HG02885 (cell line): ENCODE measurements at regions not wholly inside any gene's neighbourhood (a gene's known extent, or its start where the extent isn't known, plus 50 kb on each side); places are given as distances from the start of the nearest gene placed in this dataset.
"Not testable (repeated sequence)": the region's sequence is repeated elsewhere in the genome, so short reads cannot be mapped to it uniquely, and the experiment has no call there.

Experiments used
- ATAC-seq: cut with Tn5 transposase; IDR thresholded peaks from one replicate; pipeline ENCODE4 v1.9.1; 2021; ENCODE audit warnings: mild to moderate bottlenecking; ENCODE audit not compliant: unreplicated experiment, poor library complexity

DNA sequence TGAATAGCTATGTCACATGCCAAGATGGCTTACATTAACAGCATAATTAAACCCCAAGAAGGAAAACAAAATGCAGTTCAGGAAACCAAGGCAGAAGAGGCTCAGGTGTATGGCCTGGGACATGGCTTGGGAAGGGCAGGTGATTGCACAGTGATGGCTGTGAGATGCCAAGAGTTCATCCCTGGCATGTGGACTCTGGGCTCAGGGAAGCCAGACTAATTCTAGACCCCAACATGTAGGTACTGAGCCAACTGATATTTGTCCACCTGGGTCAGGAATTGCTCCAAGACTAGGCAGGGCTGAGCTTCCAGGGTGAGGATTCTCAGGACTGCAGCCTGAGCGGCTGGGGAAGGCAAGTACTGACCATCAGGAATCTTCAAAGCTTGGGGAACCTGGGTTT lies 218.4 kb upstream of the PIK3R1 start:
- ATAC-seq = no peak

DNA sequence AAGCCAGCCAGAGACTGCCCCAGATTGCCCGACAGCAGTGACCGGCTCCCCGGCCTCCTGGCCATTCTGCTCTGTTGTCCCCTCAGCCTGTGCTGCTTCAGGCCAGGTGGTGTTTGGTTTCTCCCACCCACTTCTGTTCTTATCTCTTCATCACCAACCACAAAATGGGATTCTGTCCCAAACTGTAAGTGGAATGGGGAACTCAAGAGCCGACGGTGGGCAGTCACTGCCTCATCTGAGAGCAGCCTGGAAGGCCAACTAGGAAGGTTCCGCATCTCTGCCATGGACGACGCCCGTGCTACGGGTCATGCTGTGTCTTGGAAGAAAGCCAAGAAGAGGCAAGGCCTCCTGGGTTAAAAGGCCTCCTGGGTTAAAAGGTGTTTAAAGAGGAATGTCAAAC lies 219.0 kb upstream of the PIK3R1 start:
- ATAC-seq = no peak

DNA sequence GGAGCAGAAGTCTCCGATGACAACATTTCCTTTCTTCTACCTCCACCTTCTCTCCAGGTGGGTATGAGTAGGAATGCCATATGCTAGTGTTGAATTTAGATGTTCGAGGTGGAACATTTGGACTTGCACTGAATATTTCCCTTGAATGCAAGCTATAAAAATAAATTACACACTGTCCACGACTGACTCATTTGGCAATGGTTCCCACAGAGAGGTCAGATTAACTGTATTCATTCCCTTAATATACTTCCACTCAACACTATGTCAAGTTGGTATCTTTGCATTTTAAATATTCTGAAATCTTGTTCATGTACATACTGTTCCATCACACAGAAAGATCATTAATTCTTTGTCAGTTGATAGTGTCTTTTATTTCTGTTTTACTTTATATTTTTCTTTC lies 222.6 kb upstream of the PIK3R1 start:
- ATAC-seq = no peak

DNA sequence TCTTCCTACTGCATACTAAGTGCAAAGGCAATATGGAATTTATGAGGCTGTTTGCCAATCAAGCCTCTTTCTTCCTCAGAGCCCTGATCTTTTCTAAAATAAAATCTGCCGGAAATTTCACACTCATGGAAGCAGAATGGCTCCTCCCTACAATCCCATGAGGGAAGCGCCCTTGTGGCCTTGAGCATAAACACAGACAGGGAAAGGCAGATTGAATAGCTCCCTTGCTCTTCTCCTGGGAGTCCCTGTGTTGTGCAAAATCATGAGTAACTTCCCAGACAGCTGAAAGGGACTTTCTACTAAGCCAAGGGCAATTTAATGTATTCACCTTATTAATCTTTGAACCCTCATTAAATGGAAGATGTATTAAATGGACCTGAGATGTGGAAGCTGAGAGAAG lies 226.1 kb upstream of the PIK3R1 start:
- ATAC-seq = no peak

DNA sequence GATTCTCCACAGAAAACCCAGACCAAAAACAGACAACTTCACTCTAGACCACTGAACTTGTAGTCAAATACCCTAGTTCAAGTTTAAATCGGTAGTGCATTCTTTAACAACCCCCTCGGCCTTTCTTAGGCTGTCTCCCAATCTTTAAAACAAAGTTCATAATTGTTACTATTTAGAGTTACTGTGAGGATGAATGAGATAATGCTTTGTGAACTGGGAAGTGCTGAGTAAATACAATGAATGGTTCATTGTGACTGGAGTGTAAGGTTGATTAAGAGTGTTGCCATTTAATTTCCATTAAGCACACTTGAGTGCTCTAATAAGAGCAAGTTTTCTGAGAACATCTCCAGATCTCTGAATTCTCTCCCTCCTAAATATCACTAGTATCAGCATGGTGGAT lies 228.8 kb upstream of the PIK3R1 start:
- ATAC-seq = no peak

DNA sequence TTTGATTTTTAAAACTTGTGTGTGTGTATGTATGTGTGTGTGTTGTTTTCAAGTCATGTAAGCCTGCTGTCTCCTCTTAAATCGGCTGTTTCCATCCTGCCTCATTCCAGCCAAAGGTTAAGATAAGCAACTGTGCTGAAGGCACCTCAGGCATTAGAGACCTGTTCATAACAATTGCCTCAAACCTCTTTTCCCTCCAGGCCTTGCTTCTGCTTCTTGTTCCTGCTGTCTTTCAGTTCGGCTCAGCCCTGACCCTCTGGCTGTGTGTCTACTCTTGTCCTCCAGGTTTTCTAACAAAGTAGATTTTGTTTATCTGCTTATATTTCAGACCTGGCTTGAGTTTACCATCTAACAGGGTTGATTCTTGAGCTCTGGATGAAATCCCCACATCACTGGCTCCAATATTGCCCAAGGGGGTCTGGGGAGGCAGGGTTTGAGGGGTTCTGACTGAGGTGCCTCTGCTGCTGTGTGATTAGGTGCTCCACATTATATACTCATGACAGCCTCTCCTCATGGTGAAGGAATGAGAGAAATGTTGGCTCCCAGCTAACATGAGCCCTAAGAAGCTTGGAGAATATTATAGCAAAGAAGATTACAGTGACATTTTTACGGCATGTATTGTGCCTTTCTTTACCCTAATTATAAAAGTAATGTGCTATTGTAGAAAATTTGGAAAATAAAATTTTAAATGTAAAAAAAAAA lies 229.7 kb upstream of the PIK3R1 start:
- no peak for ATAC-seq

DNA sequence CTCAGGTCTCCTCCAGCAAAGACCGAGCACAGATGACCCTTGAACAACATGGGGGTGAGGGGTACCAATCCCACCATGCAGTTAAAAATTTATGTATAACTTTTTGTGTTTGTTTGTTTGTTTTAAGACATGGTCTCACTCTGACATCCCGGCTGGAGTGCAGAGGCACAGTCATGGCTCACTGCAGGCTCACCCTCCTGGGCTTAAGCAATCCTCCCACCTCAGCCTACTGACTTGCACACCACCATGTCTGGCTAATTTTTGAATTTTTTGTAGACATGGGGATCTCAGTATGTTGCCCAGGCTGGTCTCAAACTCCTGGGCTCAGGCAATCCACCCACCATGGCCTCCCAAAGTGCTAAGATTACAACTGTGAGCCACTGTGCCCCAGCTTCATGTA lies 231.0 kb upstream of the PIK3R1 start:
- no peak for ATAC-seq

DNA sequence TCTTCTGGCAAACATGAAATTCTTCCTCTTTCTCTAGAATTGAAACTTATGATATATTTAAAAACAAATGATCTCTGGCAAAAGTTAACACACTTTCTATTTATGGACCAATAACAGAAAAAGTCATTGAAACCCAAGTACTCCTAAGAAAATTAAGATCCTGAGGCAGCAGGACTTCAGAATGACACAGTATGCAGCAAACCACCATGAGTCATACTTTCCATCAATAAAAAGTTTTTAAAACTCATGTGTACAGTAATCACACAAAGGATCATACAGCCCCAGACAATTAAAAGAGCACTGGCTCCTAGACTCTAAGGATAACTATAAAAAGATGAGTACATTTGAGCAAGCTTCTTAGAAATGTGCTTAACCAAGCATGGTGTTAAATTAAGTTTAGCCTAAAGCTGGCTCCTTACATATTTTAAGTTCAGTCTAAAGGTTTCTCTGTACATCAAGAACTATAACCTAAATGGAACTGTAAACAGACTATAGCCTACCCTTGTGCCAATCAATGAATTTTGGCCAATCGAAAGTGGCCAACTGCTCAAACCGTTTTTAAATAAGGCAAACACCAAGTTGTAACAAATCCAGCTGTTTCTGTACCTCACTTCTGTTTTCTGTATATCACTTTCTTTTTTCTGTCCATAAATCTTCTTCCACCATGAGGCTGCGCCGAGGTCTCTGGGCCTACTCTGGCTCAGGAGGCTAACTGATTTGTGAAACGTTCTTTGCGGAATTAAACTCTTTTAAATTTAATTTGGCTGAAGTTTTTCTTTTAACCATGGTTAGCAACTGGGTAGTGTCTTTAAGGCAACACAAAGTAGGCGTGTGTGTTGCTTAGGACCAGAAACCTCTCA lies 232.1 kb upstream of the PIK3R1 start:
- ATAC-seq = no peak

DNA sequence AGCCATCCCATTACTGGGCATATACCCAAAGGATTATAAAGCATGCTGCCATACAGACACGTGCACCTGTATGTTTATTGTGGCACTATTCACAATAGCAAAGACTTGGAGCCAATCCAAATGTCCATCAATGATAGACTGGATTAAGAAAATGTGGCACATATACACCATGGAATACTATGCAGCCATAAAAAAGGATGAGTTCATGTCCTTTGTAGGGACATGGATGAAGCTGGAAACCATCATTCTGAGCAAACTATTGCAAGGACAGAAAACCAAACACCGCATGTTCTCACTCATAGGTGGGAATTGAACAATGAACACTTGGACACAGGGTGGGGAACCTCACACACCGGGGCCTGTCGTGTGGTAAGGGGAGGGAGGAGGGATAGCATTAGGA lies 233.4 kb upstream of the PIK3R1 start:
- ATAC-seq = not testable (repeated sequence)

DNA sequence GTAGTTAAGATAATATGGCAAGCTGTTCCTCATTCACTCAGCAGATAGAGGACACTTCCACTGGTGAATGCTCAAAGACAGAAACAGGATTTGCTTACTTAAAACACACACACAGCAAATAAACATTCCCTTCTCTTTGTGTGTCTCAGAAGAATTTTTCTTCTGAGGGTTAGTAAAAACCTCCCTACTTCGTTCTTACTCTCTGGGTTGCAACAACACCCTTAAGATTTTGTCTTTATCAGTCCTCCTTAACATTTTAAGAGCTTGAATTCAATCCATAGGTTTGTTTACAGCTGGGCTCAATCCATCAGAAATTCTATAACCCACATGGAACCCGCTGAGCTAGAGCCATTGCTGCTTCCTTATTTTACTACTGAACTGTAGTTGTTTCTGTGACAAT lies 237.4 kb upstream of the PIK3R1 start:
- no peak for ATAC-seq

DNA sequence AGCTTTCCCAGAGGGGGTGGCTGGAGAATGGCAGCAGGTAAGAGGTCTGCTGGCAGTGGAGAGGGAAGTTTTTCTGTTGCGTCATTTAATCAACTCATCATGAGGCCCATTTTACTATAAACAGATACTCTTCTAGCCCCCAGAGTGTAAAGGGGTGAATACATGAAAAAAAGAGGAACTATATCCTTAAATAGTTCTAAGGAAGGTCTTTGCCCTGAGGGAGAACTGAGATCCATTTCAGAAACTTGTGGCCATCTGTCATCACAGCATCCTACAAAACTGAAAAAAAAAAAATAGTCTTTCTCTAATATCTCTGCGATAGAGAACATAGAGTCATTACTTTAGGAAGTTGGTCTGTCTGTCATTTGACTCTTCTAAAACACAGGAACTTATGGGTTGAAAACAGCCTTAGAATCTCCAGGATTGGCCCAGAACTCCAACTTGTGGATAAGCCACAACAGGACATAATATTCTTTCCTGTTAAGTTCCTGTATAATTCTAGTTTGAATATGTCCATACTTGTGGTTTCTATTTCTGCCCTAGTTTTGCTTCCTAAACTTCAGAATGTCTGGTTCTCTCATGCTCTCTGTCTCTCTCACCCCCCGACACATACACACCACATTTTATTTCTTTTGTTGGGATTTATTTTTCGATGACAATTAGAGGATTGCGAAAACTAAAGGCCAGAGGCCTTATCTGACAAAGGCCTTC lies 238.5 kb upstream of the PIK3R1 start:
- ATAC-seq = no peak

DNA sequence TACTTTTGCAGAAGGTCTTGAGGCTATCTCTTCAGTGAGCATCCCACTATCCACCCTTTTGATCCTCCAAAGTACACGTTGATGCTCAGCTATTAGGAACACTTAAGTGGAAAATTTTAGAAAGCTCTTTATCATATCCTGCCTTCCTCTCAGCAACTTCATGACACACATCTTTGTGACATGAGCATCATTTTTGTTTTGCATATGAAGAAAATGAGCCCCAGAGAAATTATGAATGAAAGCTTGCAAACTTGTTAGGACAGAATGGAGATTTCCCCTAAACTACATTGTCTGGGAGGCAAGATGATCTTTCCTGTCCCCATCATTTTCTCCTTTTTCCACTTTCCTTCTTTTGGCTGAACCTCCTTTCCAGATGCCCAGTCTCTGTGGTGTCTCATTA lies 239.4 kb upstream of the PIK3R1 start:
- no peak for ATAC-seq

DNA sequence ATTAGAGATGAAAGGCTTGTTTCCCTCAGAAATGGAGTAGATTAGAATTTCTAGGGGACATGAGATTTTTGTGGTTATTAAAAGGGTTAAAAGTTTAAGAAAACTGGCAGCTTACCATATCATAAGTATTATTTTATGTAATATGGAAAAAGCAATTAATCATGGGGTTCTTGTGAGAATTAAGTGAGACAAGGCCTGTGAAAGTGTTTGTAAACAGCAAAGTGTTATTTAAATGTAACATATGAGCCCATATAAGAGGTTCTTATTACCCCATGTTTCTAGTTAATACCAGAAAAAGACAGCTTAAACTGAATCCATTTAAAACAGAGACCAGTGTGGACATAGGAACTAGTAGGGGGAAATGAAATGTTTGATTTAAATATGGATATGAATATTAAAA lies 241.1 kb upstream of the PIK3R1 start:
- ATAC-seq = no peak

DNA sequence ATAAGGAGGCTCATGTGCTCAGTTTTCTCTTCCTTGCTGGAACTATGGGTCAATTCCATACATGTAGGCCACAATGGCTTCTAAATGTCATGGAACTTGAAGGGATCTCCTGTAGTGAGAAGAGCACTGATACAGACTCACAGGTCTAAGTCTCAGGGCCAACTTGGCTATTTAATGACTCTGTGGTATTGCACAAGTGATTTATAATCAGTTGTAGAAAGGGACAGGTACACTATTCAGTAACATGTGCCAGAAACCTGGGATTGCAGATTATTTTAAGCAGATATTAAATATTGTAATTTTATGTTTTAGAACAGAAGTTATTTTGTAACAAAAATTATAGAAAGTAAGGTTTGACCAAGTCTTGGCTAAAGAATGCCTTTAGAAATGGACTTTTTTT lies 241.5 kb upstream of the PIK3R1 start:
- no peak for ATAC-seq

DNA sequence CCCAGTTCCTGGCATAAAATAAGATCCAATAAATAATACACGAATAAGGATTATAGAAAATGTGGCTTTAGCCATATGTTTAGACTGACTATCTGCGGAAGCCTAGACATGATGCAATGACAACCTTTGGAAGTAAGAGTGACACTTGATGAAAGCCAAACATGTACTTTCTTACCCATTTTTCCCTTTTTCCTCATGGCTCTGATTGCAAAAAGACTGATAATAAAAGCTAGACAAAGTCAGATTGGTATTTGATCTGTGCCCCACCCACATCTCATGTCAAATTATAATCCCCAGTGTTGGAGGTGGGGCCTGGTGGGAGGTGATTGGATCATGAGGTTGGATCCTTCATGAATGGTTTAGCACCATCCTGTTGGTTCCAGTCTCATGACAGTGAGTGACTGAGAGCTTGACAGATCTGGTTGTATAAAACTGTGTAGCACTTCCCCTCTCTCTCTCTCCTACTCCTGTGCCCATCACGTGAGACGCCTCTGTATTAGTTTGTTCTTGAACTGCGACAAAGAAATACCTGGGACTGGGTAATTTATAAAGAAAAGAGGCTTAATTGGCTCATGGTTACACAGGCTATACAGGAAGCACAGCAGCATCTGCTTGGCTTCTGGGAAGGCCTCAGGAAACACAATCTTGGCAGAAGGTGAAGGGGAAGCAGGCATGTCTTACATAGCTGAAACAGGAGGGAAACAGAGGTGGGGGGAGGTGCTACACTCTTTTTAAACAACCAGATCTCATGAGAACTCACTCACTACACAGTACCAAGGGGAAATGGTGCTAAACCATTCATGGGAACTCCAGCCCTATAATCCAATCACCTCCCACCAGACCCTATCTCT lies 243.4 kb upstream of the PIK3R1 start:
- no peak for ATAC-seq

DNA sequence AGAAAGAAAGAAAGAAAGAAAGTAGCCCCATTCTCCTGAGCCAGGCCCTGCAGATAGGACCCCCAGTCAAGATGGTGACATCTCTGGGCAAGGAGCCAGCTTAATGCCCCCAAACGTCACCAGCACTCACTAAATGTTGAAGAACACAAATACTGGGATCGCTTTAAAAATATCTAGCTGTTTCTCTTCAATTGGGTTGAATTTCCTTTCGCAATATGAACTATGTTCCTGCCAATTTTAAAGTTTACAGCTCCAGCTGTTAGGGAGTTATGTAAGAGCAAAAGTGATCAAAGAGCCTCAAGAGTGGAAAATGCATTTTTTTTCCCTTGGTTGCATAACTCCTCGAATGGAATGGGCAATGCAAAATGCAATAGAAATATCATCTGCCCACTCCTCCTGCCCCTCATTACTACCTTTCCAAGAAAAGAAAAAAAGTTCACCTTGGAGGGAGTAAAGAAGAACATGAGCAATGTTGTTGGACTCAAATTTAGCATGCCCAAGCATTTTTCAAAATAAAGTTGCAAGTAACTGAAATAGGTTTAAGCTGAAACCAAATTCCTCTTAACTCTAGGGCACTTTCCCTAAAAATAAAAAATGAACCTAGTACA lies 244.2 kb upstream of the PIK3R1 start:
- no peak for ATAC-seq

DNA sequence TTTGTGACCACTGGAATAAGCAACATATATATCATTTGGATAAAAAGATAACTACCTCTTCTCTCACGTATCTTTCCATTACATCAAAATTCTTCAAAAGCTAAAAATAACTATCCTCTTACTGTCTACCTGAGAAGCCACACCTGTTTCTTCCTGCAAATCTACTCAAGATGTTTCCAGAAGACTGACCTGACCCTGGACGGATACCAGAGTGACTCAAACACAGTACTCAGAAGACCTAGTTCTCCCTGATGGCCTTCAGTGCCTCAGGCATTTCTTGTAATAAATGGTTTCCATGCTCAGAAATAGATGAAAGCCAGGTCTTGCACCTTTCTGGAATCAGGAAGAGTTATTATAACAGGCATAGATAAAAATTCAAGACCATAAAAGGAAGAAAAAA lies 245.9 kb upstream of the PIK3R1 start:
- no peak for ATAC-seq

DNA sequence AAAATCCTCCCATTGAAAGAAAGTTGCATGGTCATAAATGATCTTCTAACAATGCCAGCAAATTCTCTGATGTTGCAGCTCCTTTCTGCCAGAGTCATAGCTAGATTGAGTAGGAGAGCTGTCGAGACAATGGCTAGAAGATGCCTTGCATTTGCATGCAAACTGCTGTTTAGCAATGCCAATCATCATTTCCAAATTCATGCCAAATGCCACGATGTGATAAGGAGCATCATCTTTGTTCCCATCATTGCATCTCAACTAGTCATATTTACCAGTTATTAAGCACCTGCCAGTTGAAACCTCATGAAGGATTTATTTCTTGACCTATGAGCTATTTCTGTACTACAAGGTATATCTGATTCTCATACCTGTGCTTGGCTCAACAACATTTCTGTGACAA lies 246.4 kb upstream of the PIK3R1 start:
- ATAC-seq = no peak

DNA sequence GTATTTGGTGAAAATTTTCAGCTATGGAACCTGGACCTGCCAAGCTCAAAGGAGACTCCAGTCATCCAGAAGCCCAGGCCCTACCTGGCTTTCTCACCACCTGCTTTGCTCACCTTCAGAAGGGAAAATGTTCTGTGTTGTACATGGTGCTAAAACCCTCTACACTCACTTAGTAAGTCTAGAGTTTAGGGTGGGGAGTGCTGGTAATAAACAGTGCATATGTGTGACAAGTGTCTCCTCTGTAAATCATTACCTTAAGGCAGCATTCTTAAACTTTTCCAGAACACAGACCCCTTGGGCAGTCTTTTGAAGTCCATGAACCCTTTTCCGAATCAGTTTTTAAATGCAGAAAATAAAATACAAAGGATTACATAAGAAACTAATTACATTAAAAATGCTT lies 248.8 kb upstream of the PIK3R1 start:
- ATAC-seq = no peak

DNA sequence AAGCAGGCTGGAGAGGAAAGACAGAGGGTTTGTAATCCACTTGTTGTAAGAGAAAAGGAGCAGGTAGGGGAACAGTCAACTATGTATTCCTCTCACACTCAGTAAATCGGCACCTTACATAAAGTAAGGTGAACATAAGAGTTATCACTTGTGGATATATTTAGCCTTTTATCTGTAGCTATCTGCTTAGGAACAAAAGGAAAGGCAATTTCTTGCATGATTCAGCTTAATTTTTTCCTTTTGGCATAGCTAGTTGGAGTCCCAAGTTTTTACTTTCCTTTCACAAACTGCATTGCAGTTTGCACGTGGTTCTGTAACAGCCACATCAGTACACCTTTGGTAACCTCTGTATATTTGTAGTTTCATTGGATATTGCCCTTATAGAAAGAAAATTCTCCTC lies 250.9 kb upstream of the PIK3R1 start:
- no peak for ATAC-seq
